SIG-M5 treated with dmso at 0.1 percent for 504 hours (cell line): ENCODE measurements at regions not wholly inside any gene's neighbourhood (a gene's known extent, or its start where the extent isn't known, plus 50 kb on each side); places are given as distances from the start of the nearest gene placed in this dataset.
"Not testable (repeated sequence)": the region's sequence is repeated elsewhere in the genome, so short reads cannot be mapped to it uniquely, and the experiment has no call there.

Source experiments
- DNase-seq: peaks from one replicate; lab custom pipeline; 2025; ENCODE audit not compliant: unreplicated experiment; lab: John Stamatoyannopoulos, UW

DNA sequence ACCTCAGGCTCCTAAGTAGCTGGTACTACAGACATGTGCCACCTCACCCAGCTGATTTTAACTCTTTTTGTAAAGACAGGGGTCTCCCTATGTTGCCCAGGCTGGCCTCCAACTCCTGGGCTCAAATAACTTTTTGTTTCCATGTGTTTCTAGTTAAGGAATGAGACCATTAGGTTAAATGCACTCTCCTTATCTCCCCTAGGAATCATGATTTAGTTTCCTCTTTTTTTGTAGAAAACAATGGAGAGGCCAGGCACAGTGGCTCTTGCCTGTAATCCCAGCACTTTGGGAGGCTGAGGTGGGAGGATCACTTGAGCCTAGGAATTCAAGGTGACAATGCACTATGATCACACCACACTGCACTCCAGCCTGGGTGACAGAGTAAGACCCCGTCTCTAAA is 198.8 kb upstream of the C2CD4B start:
- no peak for DNase-seq

DNA sequence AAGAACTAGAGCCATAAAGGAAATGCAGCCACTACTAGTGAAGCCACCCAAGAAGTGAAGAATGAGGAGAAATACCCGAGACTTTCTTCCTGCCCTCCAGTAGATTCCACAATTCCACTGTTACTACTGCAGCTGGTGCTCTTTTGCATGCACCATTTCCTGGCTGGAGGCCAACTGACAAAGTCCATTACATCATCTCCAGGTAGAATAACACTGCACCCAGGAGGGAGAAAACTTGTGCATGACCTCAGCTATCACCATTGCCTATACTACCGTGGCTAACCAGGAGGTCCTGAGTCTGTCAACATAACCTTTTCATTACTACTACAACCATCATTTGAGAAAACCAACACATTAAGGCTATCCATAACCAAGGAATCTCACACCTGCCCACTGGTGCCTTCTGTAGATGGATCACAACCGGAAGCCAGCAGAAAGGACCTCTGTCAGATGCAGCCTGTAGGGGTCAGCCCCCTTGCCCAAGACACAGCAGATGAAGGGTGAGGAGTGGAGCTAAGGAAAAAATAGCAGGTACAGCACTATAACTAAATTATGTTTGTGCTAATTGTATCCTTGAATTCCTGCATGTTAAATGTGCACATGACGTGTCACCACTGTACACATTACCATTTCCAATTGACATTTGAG is 200.8 kb upstream of the C2CD4B start:
- DNase-seq = no peak

DNA sequence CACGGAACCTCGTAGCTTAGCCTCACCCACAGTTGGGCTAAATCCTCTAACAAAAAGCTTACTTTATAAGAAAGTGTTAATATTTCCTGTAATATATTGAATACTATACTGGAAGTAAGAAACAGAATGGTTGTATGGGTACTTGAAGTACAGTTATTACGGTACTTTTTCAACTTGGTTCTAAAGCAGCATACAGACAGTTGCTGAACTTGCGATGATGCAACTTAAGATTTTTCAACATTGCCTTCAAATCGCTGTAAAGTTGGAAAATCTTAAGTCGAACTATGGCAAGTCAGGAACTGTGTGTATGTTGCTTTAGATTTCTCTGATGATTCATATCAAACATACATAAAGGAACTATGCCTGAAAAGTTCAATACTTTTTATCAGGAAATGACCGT is 204.4 kb upstream of the C2CD4B start:
- DNase-seq = peak; percentile 14

DNA sequence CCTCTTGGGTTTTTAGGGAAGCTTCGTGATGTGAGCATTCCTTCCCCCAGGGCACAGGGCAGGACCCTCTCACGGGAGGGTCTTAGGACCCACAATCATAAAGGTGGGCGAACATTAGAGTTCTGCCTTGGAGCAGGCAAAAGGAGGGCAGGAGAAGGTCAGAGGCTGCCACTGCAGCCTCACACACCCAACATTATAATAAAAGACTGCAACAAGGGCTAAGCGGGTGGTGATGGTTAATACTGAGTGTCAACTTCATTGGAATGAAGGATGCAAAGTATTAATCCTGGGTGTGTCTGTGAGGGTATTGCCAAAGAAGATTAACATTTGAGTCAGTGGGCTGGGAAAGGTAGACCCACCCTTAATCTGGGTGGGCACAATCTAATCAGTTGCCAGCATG is 206.6 kb upstream of the C2CD4B start:
- not testable (repeated sequence) for DNase-seq

DNA sequence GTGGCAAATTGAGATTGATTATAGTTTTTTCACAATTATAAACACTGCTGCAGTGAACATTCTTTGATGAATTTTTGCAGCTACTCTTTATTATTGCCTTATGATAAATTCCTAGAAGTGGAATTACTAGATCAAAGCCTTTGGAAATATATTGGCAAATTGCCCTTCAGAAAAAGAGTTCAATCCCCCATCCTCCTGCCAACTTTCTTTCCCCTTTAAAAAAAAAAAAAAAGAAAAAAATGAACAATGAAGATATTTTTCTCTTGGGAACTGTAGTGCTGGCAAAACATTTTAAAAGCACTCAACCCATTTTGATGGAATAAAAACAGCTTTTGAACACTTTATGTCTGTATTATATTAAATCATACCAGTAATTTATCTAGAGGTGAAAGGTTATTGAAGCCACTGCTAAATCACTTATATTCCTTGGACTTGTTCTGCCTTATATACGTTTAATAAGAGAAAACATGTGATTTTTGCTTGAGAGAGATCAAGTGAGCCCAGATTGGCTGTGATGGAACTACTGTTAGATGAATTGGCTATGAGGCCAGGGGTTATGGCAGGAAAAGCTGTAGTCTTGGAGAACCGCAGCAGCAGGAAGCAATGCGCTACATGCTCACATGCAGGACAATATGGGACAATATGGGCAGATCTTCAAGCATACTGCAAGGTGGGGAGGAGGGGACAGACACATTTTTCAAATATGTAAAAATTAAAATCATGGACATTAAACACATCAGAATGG is 212.8 kb upstream of the C2CD4B start:
- DNase-seq = no peak

DNA sequence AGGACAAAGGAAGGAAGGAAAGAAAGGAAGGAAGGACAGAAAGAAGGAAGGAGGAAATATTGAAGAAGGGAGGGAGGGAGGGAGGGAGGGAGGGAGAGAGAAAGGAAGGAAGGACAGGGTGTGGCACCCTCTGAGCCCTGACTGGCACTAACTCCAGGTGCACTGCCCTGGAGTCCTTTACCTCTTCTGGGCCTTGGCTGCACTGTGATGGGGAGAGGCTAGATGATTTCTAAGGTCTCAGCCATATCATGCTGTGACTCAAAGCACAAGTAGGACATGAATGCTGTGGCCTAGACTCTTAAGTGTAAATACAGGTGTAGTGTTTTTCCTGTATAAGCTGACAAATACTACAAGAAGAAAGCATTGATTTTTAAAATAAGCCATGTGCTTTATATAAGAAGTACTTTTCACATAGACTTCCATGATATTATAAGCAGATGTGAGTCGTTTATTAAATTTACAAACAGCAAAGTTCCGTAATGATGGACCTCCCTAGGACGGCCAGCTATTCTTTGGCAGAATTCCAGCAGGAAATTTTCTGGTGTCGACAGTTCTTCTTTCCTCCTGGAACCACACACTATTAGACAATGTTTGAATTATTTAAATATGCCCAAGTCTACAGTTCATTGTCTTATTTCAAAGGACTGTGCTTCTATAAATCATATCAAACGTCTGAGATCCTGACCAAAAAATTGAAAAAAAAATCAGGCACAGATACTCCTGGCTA is 213.8 kb upstream of the C2CD4B start:
- no peak for DNase-seq

DNA sequence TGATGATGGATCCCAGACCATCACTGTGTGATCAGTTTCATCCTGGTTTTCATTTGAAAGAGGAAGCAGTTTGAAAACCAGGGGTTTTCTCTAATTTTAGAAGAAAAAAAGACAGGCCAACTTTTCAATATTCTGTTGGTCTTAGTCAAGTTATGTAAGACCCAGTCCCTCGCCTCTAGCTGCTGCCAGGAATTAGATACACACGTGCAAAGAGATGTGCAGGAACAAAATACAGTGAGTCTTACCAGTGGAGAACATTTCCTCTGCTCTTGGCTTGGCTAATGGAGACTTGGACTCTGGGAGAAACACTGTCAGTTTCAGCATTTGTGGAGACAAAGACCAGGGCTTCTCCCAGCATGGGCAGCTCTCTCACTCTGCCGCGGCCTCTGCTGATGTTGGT is 214.9 kb upstream of the C2CD4B start:
- no peak for DNase-seq

DNA sequence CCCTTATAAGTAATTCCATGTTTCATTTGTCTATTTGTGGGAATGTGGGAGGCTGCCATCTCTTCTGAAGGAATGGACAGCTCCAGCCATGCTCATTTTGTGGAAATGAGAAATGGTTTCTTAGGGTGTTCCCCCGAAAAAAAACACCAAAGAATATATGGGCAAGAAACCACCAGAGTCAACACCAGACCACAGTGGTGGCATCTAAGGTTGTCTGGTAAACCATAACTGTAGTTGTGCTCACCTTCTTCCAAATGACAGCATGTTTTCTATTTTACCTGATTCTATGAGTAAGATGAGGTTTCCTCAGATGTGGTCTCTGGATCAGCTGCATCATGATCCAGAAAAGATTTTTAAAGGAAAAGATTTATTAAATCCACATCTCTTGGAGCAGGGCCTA is 217.0 kb upstream of the C2CD4B start:
- DNase-seq = no peak

DNA sequence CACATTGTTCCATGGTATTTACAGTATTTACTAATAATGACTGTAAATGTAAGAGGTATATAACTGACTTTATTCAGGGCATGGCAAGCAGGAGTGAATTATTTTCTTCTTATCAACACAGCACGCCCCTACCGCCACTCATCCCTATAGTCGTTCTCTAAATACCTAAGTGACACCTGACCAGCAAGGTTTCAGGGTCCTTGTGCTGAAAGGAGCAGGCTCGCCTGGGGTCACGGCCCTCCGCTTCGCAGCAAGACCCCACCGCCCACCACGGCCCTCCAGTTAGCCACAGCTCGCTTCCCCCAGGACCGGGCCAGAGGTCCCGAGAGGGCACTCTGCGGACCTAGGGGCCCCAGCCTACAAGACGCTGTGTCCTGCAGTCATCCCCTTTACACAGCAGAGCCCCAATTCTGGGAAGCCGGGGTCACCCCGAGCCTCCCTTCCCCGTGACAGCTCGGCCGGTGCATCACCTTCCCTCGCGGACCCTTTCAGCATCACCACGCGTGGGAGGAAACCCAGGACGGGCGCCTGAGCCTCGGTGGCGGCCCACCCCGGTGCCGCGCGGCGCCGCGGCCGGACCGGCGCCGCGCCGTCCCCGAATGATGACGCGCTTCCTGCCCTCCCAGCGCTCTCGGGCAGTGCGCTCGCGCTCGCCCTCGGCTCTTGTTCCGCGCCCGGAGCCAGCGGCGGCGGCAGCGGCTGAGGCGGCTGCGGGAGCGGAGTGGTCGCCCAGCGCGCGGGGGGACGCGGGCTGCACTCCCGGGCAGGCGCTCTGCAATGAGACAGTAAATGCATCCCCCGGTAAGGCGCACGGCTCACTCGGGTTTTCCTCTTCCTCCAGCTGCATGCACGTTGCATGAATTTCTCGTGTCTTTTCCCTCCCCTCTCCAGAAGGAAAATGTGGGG is 225.1 kb upstream of the C2CD4B start, which contains the start of gene TLN2:
Gene TLN2, plus strand, starts transcription at position 666 of the 906 bp plus-strand sequence.
- DNase-seq = peak; percentile 43

DNA sequence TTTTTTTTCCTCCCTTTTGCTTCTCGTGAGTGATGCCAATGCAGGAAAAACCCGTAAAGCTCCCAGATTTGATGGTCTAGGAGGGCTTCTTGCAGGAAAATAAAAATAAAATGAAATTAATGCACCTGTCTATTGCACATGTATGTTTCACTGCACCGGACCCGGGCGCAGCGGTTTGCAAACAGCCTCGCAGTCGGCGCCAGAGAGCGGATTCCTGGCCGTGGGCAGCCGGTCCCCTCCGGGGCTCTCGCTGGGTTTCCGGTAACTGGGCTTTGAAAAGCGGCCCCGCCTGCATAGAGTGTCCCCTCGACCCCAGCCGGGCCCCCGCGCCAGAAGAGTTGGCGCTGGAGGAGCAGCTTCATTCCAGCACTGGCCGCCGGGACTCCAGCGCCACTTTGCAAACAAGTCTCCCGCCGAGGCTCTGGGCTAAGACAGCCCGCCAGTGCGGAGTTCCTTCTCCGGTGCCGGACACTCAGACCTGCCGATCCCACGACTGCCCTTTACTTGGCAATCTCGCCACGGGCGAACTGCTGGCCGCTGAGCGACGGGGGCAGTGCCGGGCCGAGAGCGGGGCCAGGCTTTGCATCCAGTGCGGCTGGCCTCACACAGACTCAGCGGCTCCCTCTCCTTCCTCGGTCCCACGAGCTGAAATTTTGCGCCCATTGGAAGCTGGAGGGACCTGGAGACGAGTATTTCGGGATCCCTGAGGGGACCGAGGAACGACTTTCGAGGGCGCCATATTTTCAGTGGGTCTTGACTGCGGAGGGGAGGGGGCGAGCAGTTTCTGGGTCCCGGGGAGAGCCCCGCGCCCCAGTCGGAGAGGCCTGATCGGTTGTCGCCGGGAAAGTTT is 225.9 kb upstream of the C2CD4B start:
- DNase-seq = peak; percentile 25

DNA sequence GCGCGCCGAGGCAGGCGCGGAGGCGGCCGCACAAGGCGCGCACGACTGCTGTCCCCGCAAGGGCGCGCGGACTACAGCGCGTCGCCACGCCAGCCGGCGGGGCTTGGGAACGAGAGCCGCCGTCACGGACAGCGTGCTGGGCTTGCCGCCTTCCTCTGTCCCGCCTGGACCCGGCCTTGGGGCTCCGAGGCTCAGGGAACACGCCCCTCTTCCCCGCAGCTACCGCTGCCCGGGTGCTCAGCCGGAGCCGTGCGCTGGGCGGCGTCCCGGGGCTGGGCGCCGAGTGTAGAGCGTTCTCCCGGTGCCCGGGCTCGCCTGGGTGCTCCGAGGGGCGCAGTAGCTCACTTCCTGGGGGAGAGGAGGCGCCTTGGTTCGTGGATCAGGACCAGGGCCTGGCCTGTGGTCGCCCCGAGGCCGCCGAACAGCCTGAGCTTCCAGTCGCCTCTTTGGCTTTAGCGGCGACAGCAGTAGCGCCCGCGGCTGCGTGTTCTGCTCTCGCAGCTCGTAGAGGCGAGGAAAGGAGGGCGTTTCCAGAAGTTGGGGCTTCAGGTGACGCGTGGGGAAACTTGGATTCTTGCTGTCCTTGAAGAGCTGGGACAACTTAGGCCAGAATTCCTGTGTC is 226.7 kb upstream of the C2CD4B start:
- DNase-seq = no peak

DNA sequence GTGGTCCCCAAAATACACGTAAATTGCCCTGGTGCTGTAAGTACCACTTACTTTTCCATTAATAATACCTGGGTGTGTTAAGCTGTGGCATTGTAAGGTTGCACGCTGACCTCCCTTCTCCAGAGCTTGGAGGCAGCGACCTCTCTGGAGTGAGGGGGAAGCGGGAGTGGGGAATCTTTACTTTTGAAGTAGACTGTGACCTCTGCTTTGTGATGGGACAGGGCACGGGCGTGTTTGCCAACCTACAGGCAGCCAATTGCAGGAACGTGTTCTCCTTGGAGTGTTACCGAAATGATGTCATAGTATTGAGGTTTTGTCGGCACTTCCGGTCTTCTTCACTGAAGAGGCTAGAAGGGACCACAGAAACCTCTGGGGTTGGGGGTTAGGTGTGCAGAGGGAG is 227.3 kb upstream of the C2CD4B start:
- no peak for DNase-seq

DNA sequence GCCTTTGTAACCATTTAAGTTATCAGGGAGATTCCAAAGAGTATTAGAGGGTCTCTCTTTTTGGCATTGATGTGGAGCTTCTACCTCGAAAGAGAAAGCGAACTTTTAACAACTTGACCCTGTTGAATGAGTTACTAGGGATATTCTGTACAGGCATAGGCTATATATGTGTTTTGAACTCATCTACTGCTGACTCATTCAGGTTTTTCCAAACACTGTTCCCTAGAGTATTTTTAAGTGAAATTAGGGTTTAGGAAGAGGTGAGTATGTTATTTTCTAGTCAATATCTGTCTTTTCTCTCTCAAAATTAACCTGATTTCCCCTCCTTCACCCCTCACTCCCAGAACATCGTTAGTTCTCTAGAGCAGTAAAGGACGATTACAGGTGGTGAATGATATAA is 228.1 kb upstream of the C2CD4B start:
- DNase-seq = no peak

DNA sequence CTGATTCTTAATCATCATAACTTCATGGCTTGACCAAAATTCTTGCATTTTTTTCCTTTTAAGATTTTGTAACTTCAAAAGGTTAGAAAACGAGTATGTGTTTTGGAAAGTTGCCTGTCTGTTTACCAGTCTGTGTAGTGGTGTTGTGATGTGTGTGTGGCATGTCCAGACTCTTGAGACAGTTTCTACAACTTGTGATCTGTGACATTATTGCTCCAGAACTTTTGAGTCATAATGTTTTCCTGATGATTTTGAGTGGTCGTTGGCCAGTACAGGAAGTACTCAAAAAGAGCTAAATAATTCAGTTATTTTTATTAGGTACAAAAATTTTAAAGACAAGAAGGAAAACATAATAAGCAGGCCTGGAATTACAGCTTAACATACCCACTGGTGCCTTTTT is 229.0 kb upstream of the C2CD4B start:
- DNase-seq = no peak

DNA sequence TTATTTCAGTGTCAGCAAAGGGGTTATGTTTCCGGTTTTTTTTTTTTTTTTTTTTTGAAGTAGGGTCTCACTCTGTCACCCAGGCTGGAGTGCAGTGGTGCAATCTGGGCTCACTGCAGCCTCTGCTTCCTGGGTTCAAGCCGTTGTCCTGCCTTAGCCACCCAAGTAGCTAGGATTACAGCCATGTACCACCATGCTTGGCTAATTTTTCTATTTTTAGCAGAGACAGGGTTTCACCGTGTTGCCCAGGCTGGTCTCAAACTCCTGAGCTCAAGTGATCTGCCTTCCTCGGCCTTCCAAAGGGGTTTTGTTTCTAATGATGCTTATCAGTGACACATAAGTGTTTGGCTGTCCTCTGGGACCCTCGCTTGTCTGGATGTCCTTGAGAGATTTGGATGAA is 235.7 kb upstream of the C2CD4B start:
- DNase-seq = no peak

DNA sequence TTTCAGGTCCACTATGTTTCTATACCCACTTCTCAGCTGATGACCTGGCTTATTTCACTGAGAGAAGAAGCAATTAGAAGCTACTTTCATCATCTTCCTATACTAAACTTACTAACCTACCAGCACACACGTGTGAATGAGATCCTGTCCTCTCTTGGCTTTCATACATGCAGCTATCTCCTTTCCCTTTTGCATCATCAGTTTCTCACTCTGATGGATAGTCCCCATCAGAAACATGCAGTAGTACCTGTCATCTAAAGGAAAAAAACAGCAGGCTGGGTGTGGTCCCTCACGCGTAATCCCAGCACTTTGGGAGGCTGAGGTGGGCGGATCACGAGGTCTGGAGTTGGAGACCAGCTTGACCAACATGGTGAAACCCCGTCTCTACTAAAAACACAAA is 237.6 kb upstream of the C2CD4B start:
- DNase-seq = no peak

DNA sequence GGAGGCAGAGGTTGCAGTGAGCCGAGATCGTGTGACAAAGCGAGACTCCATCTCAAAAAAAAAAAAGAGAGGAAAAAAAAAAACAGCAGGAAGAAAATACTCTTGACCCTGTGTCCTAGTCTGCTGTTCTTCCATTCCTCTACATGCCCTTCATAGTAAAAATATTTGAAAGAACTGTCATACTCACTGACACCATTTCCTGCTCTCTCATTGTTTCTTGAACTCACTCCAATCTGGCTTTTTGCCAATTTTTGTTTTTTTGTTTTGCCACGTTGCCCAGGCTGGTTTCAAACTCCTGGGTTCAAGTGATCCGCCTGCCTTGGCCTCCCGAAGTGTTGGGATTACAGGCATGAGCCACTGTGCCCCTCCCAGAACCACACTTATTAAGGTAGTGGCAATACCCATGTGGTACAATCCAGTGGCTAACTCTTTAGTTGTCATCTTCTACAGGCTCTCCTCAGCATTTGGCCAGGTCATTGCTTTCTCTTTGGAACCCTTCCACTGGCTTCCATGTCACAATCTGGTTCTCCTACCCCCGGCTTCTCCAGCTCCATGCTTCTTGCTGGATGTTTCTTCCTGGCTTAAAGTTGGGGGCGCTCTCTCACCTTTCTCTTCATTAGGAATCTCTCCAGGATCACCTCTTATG is 238.2 kb upstream of the C2CD4B start:
- DNase-seq = no peak

DNA sequence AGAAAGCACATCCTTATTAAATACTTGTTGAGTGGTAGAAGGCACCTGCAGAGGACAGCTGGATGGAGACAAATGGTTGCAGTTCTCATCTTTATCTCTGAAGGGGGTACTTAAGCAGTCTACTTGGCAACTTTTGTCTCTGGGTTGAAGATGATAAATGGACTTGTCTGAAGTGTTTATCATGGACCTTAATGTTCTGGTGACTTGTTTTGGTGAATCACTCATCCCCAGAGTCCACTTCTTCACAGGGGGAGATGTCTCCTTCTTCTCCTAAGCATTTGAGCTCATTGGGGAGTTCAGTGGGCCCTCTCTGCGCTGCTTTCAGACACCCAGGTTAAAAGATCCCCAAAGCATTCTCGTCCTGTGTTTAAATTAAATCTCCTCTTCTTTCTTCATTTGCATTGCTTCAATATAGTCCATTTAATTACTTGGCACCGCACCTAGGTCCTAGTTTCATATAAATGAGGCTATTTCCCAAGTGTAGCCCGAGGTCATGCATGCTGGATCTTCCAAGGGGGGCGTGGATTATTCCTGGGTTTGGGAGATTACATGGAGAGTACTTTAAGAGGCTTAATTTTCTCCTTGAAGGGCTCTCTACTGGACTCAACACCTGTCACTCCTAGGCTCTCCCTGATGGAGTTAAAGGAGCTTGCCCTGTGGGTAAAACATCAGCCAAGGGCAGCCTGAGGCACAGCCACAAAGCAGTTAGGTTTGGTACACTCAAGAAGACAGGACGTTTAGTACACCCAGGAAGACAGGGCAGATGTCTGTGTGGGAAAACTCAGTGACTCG is 239.3 kb upstream of the C2CD4B start:
- DNase-seq = no peak
